ENCODE measurements at regions not wholly inside any gene's neighbourhood (a gene's known extent, or its start where the extent isn't known, plus 50 kb on each side); places are given as distances from the start of the nearest gene placed in this dataset.
"Not testable (repeated sequence)": the region's sequence is repeated elsewhere in the genome, so short reads cannot be mapped to it uniquely, and the experiment has no call there.

GRCh38 chr5:67547682-67548081, 351.1 kb upstream of the CD180 start:
- ATAC-seq (ENCODE audit: insufficient number of reproducible peaks, low FRiP score, low read depth) = no peak
- no peaks in the 10 kb centered on the region for H3K4me1 ChIP-seq (ENCODE audit: control insufficient read depth in 1 of 2, low read depth in 2 of 2)
- no peak for TF ChIP-seq CTCF (IDR thresholded peaks at IDR 0.05)
- no peak overlapping the region for H3K4me3 ChIP-seq
- no peaks in the 10 kb centered on the region for H3K27me3 ChIP-seq (replicated peaks; ENCODE audit: insufficient read depth)
- no peak overlapping the region for H3K27ac ChIP-seq
- DNase-seq (ENCODE audit: low spot score) = no peak
- H3K9me3 ChIP-seq = no peaks in the 10 kb centered on the region
- H3K36me3 ChIP-seq = no peaks in the 10 kb centered on the region

GRCh38 chr5:67544942-67545341, 348.3 kb upstream of the CD180 start:
- not testable (repeated sequence) for H3K36me3 ChIP-seq; H3K27ac ChIP-seq; DNase-seq (ENCODE audit: low spot score); H3K9me3 ChIP-seq; H3K27me3 ChIP-seq (replicated peaks; ENCODE audit: insufficient read depth); H3K4me3 ChIP-seq; ATAC-seq (ENCODE audit: insufficient number of reproducible peaks, low FRiP score, low read depth); H3K4me1 ChIP-seq (ENCODE audit: control insufficient read depth in 1 of 2, low read depth in 2 of 2)

- Histone ChIP-seq H3K4me1 (ENCODE audit: control insufficient read depth in 1 of 2, low read depth in 2 of 2) (no peaks in the 10 kb centered on the region), H3K36me3 (no peaks in the 10 kb centered on the region), H3K9me3 (no peaks in the 10 kb centered on the region), H3K27me3 (replicated peaks; ENCODE audit: insufficient read depth) (no peaks in the 10 kb centered on the region), H3K4me3 (no peak overlapping the region), H3K27ac (no peak overlapping the region)
- TF ChIP-seq CTCF (IDR thresholded peaks at IDR 0.05) = no peak
- DNase-seq (ENCODE audit: low spot score) (no peak), ATAC-seq (ENCODE audit: insufficient number of reproducible peaks, low FRiP score, low read depth) (no peak)
Measured at GRCh38 chr5:67543720-67544270, 347.2 kb upstream of the CD180 start.

- Histone ChIP-seq H3K4me1 (ENCODE audit: control insufficient read depth in 1 of 2, low read depth in 2 of 2) (peaks cover 0 to 5% of the 10 kb centered on the region in 2 donors), H3K36me3 (no peaks in the 10 kb centered on the region), H3K27me3 (replicated peaks; ENCODE audit: insufficient read depth) (no peaks in the 10 kb centered on the region), H3K4me3 (no peak overlapping the region), H3K9me3 (no peaks in the 10 kb centered on the region), H3K27ac (no peak overlapping the region)
- TF ChIP-seq CTCF (IDR thresholded peaks at IDR 0.05) = no peak
- no peak for DNase-seq (ENCODE audit: low spot score)
- ATAC-seq (ENCODE audit: insufficient number of reproducible peaks, low FRiP score, low read depth) = no peak
Measured at GRCh38 chr5:67542479-67542878, 345.9 kb upstream of the CD180 start.

- H3K36me3 ChIP-seq = no peaks in the 10 kb centered on the region
- H3K27ac ChIP-seq = no peak overlapping the region
- no peak for ATAC-seq (ENCODE audit: insufficient number of reproducible peaks, low FRiP score, low read depth)
- DNase-seq (ENCODE audit: low spot score) = no peak
- H3K4me3 ChIP-seq = no peak overlapping the region
- H3K9me3 ChIP-seq = no peaks in the 10 kb centered on the region
- no peak for TF ChIP-seq CTCF (IDR thresholded peaks at IDR 0.05)
- peaks cover 5 to 8% of the 10 kb centered on the region in 2 donors for H3K4me1 ChIP-seq (ENCODE audit: control insufficient read depth in 1 of 2, low read depth in 2 of 2)
- H3K27me3 ChIP-seq (replicated peaks; ENCODE audit: insufficient read depth) = no peaks in the 10 kb centered on the region
Measured at GRCh38 chr5:67541875-67542274, 345.3 kb upstream of the CD180 start.

GRCh38 chr5:67538855-67539506, 342.4 kb upstream of the CD180 start:
- Histone ChIP-seq H3K9me3 (no peaks in the 10 kb centered on the region), H3K36me3 (no peaks in the 10 kb centered on the region), H3K27ac (no peak overlapping the region), H3K4me1 (ENCODE audit: control insufficient read depth in 1 of 2, low read depth in 2 of 2) (peaks cover 6 to 9% of the 10 kb centered on the region in 2 donors), H3K27me3 (replicated peaks; ENCODE audit: insufficient read depth) (no peaks in the 10 kb centered on the region), H3K4me3 (no peak overlapping the region)
- TF ChIP-seq CTCF (IDR thresholded peaks at IDR 0.05) = no peak
- ATAC-seq (ENCODE audit: insufficient number of reproducible peaks, low FRiP score, low read depth) (no peak), DNase-seq (ENCODE audit: low spot score) (no peak)
